ENCODE measurements at regions not wholly inside any gene's neighbourhood (a gene's known extent, or its start where the extent isn't known, plus 50 kb on each side); places are given as distances from the start of the nearest gene placed in this dataset.
A peak's percentile ranks its signal among the peaks of the same experiment; 100 is the strongest.
"Not testable (repeated sequence)": the region's sequence is repeated elsewhere in the genome, so short reads cannot be mapped to it uniquely, and the experiment has no call there.

GRCh38 chr17:73851921-73852320 is 207.7 kb upstream of the SDK2 start:
- DNase-seq, result no peak

GRCh38 chr17:73855720-73856333 is 211.6 kb upstream of the SDK2 start:
- no peak for DNase-seq

GRCh38 chr17:73856556-73856955 is 212.3 kb upstream of the SDK2 start:
- no peak for DNase-seq

GRCh38 chr17:73859439-73860008 is 215.3 kb upstream of the SDK2 start:
- not testable (repeated sequence) for DNase-seq

- no peak for DNase-seq
Measured at GRCh38 chr17:73861543-73861942, 217.3 kb upstream of the SDK2 start.

- peak in 1 of 14 donors; percentile 58 for DNase-seq
Measured at GRCh38 chr17:73863761-73864535, 219.7 kb upstream of the SDK2 start.

GRCh38 chr17:73865831-73866230 is 221.6 kb upstream of the SDK2 start:
- no peak for DNase-seq

GRCh38 chr17:73867056-73867455 is 222.8 kb upstream of the SDK2 start:
- DNase-seq, result no peak

GRCh38 chr17:73870068-73870467 is 225.8 kb upstream of the SDK2 start:
- no peak for DNase-seq

- no peak for DNase-seq
Measured at GRCh38 chr17:73870473-73870872, 226.2 kb upstream of the SDK2 start.

- no peak for DNase-seq
Measured at GRCh38 chr17:73872816-73873215, 228.6 kb upstream of the SDK2 start.

- DNase-seq, result no peak
Measured at GRCh38 chr17:73874008-73874720, 229.9 kb upstream of the SDK2 start.

GRCh38 chr17:73875346-73875745 is 231.1 kb upstream of the SDK2 start:
- DNase-seq, result no peak

- DNase-seq, result no peak
Measured at GRCh38 chr17:73877962-73878361, 233.7 kb upstream of the SDK2 start.

GRCh38 chr17:73878923-73879322 is 234.7 kb upstream of the SDK2 start:
- DNase-seq, result no peak

GRCh38 chr17:73879987-73880386 is 235.7 kb upstream of the SDK2 start:
- no peak for DNase-seq

GRCh38 chr17:73882590-73882989 is 238.3 kb upstream of the SDK2 start:
- no peak for DNase-seq

- DNase-seq, result no peak
Measured at GRCh38 chr17:73883175-73883574, 238.9 kb upstream of the SDK2 start.

GRCh38 chr17:73887739-73888138 is 243.5 kb upstream of the SDK2 start:
- no peak for DNase-seq

GRCh38 chr17:73888862-73889261 is 244.6 kb upstream of the SDK2 start:
- DNase-seq, result peak in 1 of 14 donors; percentile 5

GRCh38 chr17:73889439-73889838 is 245.2 kb upstream of the SDK2 start:
- DNase-seq, result no peak

- DNase-seq, result no peak
Measured at GRCh38 chr17:73890831-73891405, 246.7 kb upstream of the SDK2 start.

- no peak for DNase-seq
Measured at GRCh38 chr17:73895157-73895556, 250.9 kb upstream of the SDK2 start.

Measured in C1 segment of cervical spinal cord (tissue), 14 donors.